Activated effector memory CD4-positive, alpha-beta T cell treated with Interleukin-2 at 50 U/mL for 16 hours (primary cell): ENCODE measurements at regions not wholly inside any gene's neighbourhood (a gene's known extent, or its start where the extent isn't known, plus 50 kb on each side); places are given as distances from the start of the nearest gene placed in this dataset.

Source experiments
- DNase-seq: peaks from one replicate; pipeline ENCODE4 v3.0.0-alpha.2; 2020

- no peak for DNase-seq
Measured at GRCh38 chr7:25316366-25316765, 88.1 kb upstream of the NPVF start.

GRCh38 chr7:25318047-25318446 lies 89.8 kb upstream of the NPVF start:
- no peak for DNase-seq

GRCh38 chr7:25319707-25320106 lies 91.4 kb upstream of the NPVF start:
- DNase-seq: no peak

GRCh38 chr7:25320791-25321190 lies 92.5 kb upstream of the NPVF start:
- DNase-seq: no peak

- DNase-seq: no peak
Measured at GRCh38 chr7:25321424-25321823, 93.1 kb upstream of the NPVF start.

GRCh38 chr7:25322473-25322872 lies 94.2 kb upstream of the NPVF start:
- DNase-seq: no peak

- DNase-seq: no peak
Measured at GRCh38 chr7:25325186-25325757, 97.0 kb upstream of the NPVF start.

GRCh38 chr7:25326501-25327156 lies 98.3 kb upstream of the NPVF start:
- DNase-seq: no peak

GRCh38 chr7:25329815-25330214 lies 101.5 kb upstream of the NPVF start:
- DNase-seq: no peak

- DNase-seq: no peak
Measured at GRCh38 chr7:25333296-25333928, 105.1 kb upstream of the NPVF start.

GRCh38 chr7:25347360-25348066 lies 119.2 kb upstream of the NPVF start:
- no peak for DNase-seq

- DNase-seq: no peak
Measured at GRCh38 chr7:25348104-25348503, 119.8 kb upstream of the NPVF start.

- DNase-seq: no peak
Measured at GRCh38 chr7:25349283-25350017, 121.2 kb upstream of the NPVF start.

- DNase-seq: no peak
Measured at GRCh38 chr7:25350041-25350440, 121.8 kb upstream of the NPVF start.

- DNase-seq: no peak
Measured at GRCh38 chr7:25351761-25352160, 123.5 kb upstream of the NPVF start.

- DNase-seq: no peak
Measured at GRCh38 chr7:25353196-25353595, 124.9 kb upstream of the NPVF start.

GRCh38 chr7:25353732-25354131 lies 125.4 kb upstream of the NPVF start:
- DNase-seq: no peak

GRCh38 chr7:25356534-25357151 lies 128.4 kb upstream of the NPVF start:
- DNase-seq: no peak

GRCh38 chr7:25358926-25359325 lies 130.6 kb upstream of the NPVF start:
- DNase-seq: no peak

GRCh38 chr7:25359471-25360059 lies 131.3 kb upstream of the NPVF start:
- DNase-seq: no peak

- DNase-seq: no peak
Measured at GRCh38 chr7:25360451-25360850, 132.2 kb upstream of the NPVF start.

- no peak for DNase-seq
Measured at GRCh38 chr7:25361387-25361786, 133.1 kb upstream of the NPVF start.
